Erythroblast (primary cell): ENCODE measurements at regions not wholly inside any gene's neighbourhood (a gene's known extent, or its start where the extent isn't known, plus 50 kb on each side); places are given as distances from the start of the nearest gene placed in this dataset.

Experiments used
- DNase-seq, 2 experiments: peaks; one replicate each; lab custom pipeline; 2025; lab: John Stamatoyannopoulos, UW
- GATA1 ChIP-seq: IDR thresholded peaks from 2 replicates; pipeline ENCODE4 v1.6.1; 2011; ENCODE audit warnings: low read depth, mild to moderate bottlenecking, control low read depth, low read length, moderate library complexity
- POLR2A ChIP-seq: IDR thresholded peaks from 2 replicates; pipeline ENCODE4 v1.6.1; 2011; ENCODE audit warnings: mild to moderate bottlenecking, low read length

- DNase-seq = no peak
- no peak for TF ChIP-seq GATA1
- no peak for TF ChIP-seq POLR2A
These were observed 92.1 kb upstream of the PIK3C3 start for GRCh38 chr18:41862921-41863320.

- no peak for TF ChIP-seq GATA1
- TF ChIP-seq POLR2A = no peak
These were observed 94.0 kb upstream of the PIK3C3 start for GRCh38 chr18:41860987-41861386.

GRCh38 chr18:41858761-41859555 lies 96.1 kb upstream of the PIK3C3 start:
- DNase-seq = no peak
- TF ChIP-seq GATA1 = no peak
- no peak for TF ChIP-seq POLR2A

More at GRCh38 chr18:41860987-41861386, 94.0 kb upstream of the PIK3C3 start:
- no peak for DNase-seq

- no peak for TF ChIP-seq GATA1
- no peak for TF ChIP-seq POLR2A
- no peak for DNase-seq
These were observed 101.8 kb upstream of the PIK3C3 start for GRCh38 chr18:41853280-41853679.

GRCh38 chr18:41850781-41851180 lies 104.3 kb upstream of the PIK3C3 start:
- TF ChIP-seq POLR2A (no peak), GATA1 (no peak)
- no peak for DNase-seq

GRCh38 chr18:41849632-41850031 lies 105.4 kb upstream of the PIK3C3 start:
- DNase-seq = no peak
- no peak for TF ChIP-seq POLR2A
- TF ChIP-seq GATA1 = no peak

GRCh38 chr18:41845563-41845962 lies 109.5 kb upstream of the PIK3C3 start:
- no peak for DNase-seq
- TF ChIP-seq POLR2A (no peak), GATA1 (no peak)

- DNase-seq = no peak
- no peak for TF ChIP-seq POLR2A
- TF ChIP-seq GATA1 = no peak
These were observed 112.1 kb upstream of the PIK3C3 start for GRCh38 chr18:41842886-41843285.

GRCh38 chr18:41829647-41830516 lies 125.2 kb upstream of the PIK3C3 start:
- DNase-seq = no peak
- TF ChIP-seq POLR2A (no peak), GATA1 (no peak)

GRCh38 chr18:41828137-41828536 lies 126.9 kb upstream of the PIK3C3 start:
- TF ChIP-seq POLR2A (no peak), GATA1 (no peak)
- no peak for DNase-seq

- TF ChIP-seq GATA1 (no peak), POLR2A (no peak)
- DNase-seq = no peak
These were observed 134.2 kb upstream of the PIK3C3 start for GRCh38 chr18:41820784-41821183.

- DNase-seq = no peak
- TF ChIP-seq POLR2A (no peak), GATA1 (no peak)
These were observed 136.4 kb upstream of the PIK3C3 start for GRCh38 chr18:41818381-41819355.

- no peak for DNase-seq
- TF ChIP-seq POLR2A = no peak
- TF ChIP-seq GATA1 = no peak
These were observed 140.4 kb upstream of the PIK3C3 start for GRCh38 chr18:41814651-41815050.
